HEK293 (cell line): ENCODE measurements at regions not wholly inside any gene's neighbourhood (a gene's known extent, or its start where the extent isn't known, plus 50 kb on each side); places are given as distances from the start of the nearest gene placed in this dataset.

ENCODE experiments used
- CTCF ChIA-PET: fragments of 350-600 bp; formaldehyde crosslinking; extraction: SDS; loops from one replicate; lab custom pipeline; 2021; ENCODE audit warnings: antibody characterized with exemption; lab: Yijun Ruan, JAX
- POLR2A ChIA-PET: fragments of 300-600 bp; formaldehyde crosslinking; extraction: SDS; loops from one replicate; lab custom pipeline; 2020; ENCODE audit warnings: antibody characterized with exemption, inconsistent platforms; lab: Yijun Ruan, JAX
- H3K27ac ChIP-seq: fragments of 200-500 bp; sonication (Bioruptor generic); 2 replicates; pipeline ENCODE4 v1.5.1; 2014; ENCODE audit warnings: low read depth, low read length, control low read depth, inconsistent platforms; ENCODE audit errors: extremely low read depth
- H3K36me3 ChIP-seq, 2 experiments: fragments of 200-500 bp in 1 of 2; sonication (Bioruptor generic) in 1 of 2; 1 replicate in 1 of 2; 2 replicates in 1 of 2; pipeline ENCODE4 v1.5.1; 2014 to 2017; ENCODE audit warnings: inconsistent platforms in 2 of 2, low read length in 2 of 2; ENCODE audit not compliant: control insufficient read depth in 2 of 2, insufficient read depth in 1 of 2
- H3K4me1 ChIP-seq: fragments of 200-500 bp; sonication (Bioruptor generic); 2 replicates; pipeline ENCODE4 v1.5.1; 2014; ENCODE audit warnings: mild to moderate bottlenecking, low read length, inconsistent platforms; ENCODE audit not compliant: control insufficient read depth, insufficient read depth
- H3K4me3 ChIP-seq: 2 replicates; pipeline ENCODE4 v1.5.1; 2011; ENCODE audit warnings: low read depth, mild to moderate bottlenecking, control low read depth, low read length, moderate library complexity
- H3K9me3 ChIP-seq: fragments of 200-500 bp; sonication (Bioruptor generic); 2 replicates; pipeline ENCODE4 v1.5.1; 2014; ENCODE audit warnings: low read depth, low read length, inconsistent platforms; ENCODE audit not compliant: control insufficient read depth, insufficient read depth
- BCL11A ChIP-seq: fragments of 450-650 bp; formaldehyde crosslinking; IDR thresholded peaks from 2 replicates; pipeline ENCODE4 v1.5.1; 2016; ENCODE audit warnings: low read depth, missing biosample characterization, missing genetic modification characterization
- BCL11B ChIP-seq: fragments of 450-650 bp; formaldehyde crosslinking; IDR thresholded peaks from 2 replicates; pipeline ENCODE4 v1.5.1; 2016; ENCODE audit warnings: low read depth, missing biosample characterization, missing genetic modification characterization
- MZF1 ChIP-seq: fragments of 450-650 bp; formaldehyde crosslinking; IDR thresholded peaks from 2 replicates; pipeline ENCODE4 v1.5.1; 2017; ENCODE audit warnings: missing biosample characterization, missing genetic modification characterization, borderline replicate concordance
- RBAK ChIP-seq: fragments of 450-650 bp; formaldehyde crosslinking; IDR thresholded peaks from 2 replicates; pipeline ENCODE4 v1.5.1; 2016; ENCODE audit warnings: missing biosample characterization, missing genetic modification characterization
- TRIM28 ChIP-seq: IDR thresholded peaks from 2 replicates; pipeline ENCODE4 v1.6.1; 2011; ENCODE audit warnings: low read length, control low read depth, borderline replicate concordance
- ZFP41 ChIP-seq: fragments of 450-650 bp; formaldehyde crosslinking; IDR thresholded peaks from 2 replicates; pipeline ENCODE4 v1.5.1; 2016; ENCODE audit warnings: missing biosample characterization, missing genetic modification characterization, borderline replicate concordance
- ZIC2 ChIP-seq: fragments of 450-650 bp; formaldehyde crosslinking; IDR thresholded peaks from 2 replicates; pipeline ENCODE4 v1.5.1; 2016; ENCODE audit warnings: missing biosample characterization, missing genetic modification characterization
- ZNF148 ChIP-seq: fragments of 450-650 bp; formaldehyde crosslinking; IDR thresholded peaks from 2 replicates; pipeline ENCODE4 v1.5.0; 2017; ENCODE audit warnings: missing biosample characterization, missing genetic modification characterization, borderline replicate concordance
- ZNF174 ChIP-seq: fragments of 450-650 bp; formaldehyde crosslinking; IDR thresholded peaks from 2 replicates; pipeline ENCODE4 v1.5.0; 2017; ENCODE audit warnings: missing biosample characterization, mild to moderate bottlenecking, missing genetic modification characterization
- ZNF211 ChIP-seq: fragments of 450-650 bp; formaldehyde crosslinking; IDR thresholded peaks from 2 replicates; pipeline ENCODE4 v1.5.1; 2016; ENCODE audit warnings: low read depth, missing biosample characterization, missing genetic modification characterization
- ZNF221 ChIP-seq: fragments of 450-650 bp; formaldehyde crosslinking; IDR thresholded peaks from 2 replicates; pipeline ENCODE4 v1.5.1; 2017; ENCODE audit warnings: missing biosample characterization, missing genetic modification characterization, borderline replicate concordance
- ZNF37A ChIP-seq: fragments of 450-650 bp; IDR thresholded peaks from 2 replicates; pipeline ENCODE4 v1.5.1; 2018; ENCODE audit warnings: missing biosample characterization, missing genetic modification characterization
- ZNF391 ChIP-seq: fragments of 450-650 bp; formaldehyde crosslinking; IDR thresholded peaks from 2 replicates; pipeline ENCODE4 v1.5.1; 2016; ENCODE audit warnings: low read depth, missing biosample characterization, missing genetic modification characterization, borderline replicate concordance
- ZNF529 ChIP-seq: fragments of 450-650 bp; formaldehyde crosslinking; IDR thresholded peaks from 2 replicates; pipeline ENCODE4 v1.5.1; 2017; ENCODE audit warnings: missing genetic modification characterization, missing biosample characterization; ENCODE audit not compliant: insufficient replicate concordance
- ZNF530 ChIP-seq: fragments of 450-650 bp; formaldehyde crosslinking; IDR thresholded peaks from 2 replicates; pipeline ENCODE4 v1.5.1; 2016; ENCODE audit warnings: low read depth, missing biosample characterization, missing genetic modification characterization
- ZNF571 ChIP-seq: fragments of 450-650 bp; formaldehyde crosslinking; IDR thresholded peaks from 2 replicates; pipeline ENCODE4 v1.5.0; 2017; ENCODE audit warnings: missing biosample characterization, missing genetic modification characterization
- ZNF610 ChIP-seq: fragments of 450-650 bp; formaldehyde crosslinking; IDR thresholded peaks from 2 replicates; pipeline ENCODE4 v1.5.1; 2016; ENCODE audit warnings: missing biosample characterization, missing genetic modification characterization, borderline replicate concordance
- ZNF629 ChIP-seq: fragments of 450-650 bp; formaldehyde crosslinking; IDR thresholded peaks from 2 replicates; pipeline ENCODE4 v1.5.1; 2017; ENCODE audit warnings: missing biosample characterization, missing genetic modification characterization
- ZNF777 ChIP-seq: fragments of 450-650 bp; formaldehyde crosslinking; IDR thresholded peaks from 2 replicates; pipeline ENCODE4 v1.5.1; 2017; ENCODE audit warnings: missing biosample characterization, missing genetic modification characterization, borderline replicate concordance
- ZXDB ChIP-seq: fragments of 450-650 bp; formaldehyde crosslinking; IDR thresholded peaks from 2 replicates; pipeline ENCODE4 v1.5.1; 2016; ENCODE audit warnings: missing biosample characterization, missing genetic modification characterization

GRCh38 chr4:140269369-140269768 is 104.1 kb upstream of the SCOC start:
- Histone ChIP-seq H3K4me1 (no peaks in the 10 kb centered on the region), H3K27ac (no peak overlapping the region), H3K4me3 (no peak overlapping the region), H3K36me3 (no peaks in the 10 kb centered on the region), H3K9me3 (no peaks in the 10 kb centered on the region)
- TF ChIP-seq BCL11B (tag by site-specific recombination): no peak
- TF ChIP-seq ZNF530 (tag by site-specific recombination): no peak
- no peak for TF ChIP-seq TRIM28
- no peak for TF ChIP-seq BCL11A (tag by site-specific recombination)
- TF ChIP-seq ZNF221 (tag by site-specific recombination): no peak
- TF ChIP-seq ZNF629 (tag by site-specific recombination): no peak
- TF ChIP-seq RBAK (tag by site-specific recombination): no peak
- CTCF ChIA-PET: interaction anchor here (0.7 kb wide), 1 partner anchor 23 kb away, joined by 3 read pairs; no protein-coding TSS in a partner anchor
- POLR2A ChIA-PET: no interaction called here

GRCh38 chr4:140268186-140268841 is 105.1 kb upstream of the SCOC start:
- ChIA-PET CTCF (interaction anchor here (0.9 to 1.6 kb wide), 2 partner anchors 92 to 219 kb away, joined by 3 to 4 read pairs; no protein-coding TSS in a partner anchor), POLR2A (no interaction called here)
- no peak overlapping the region for H3K27ac ChIP-seq

GRCh38 chr4:140267576-140267975 is 105.9 kb upstream of the SCOC start:
- no peaks in the 10 kb centered on the region for H3K4me1 ChIP-seq
- H3K27ac ChIP-seq: no peak overlapping the region
- no peaks in the 10 kb centered on the region for H3K9me3 ChIP-seq
- no peaks in the 10 kb centered on the region for H3K36me3 ChIP-seq
- CTCF ChIA-PET: interaction anchor here (0.7 to 1.6 kb wide), 4 partner anchors 62 to 256 kb away, joined by 3 to 4 read pairs (median 4); no protein-coding TSS in a partner anchor
- POLR2A ChIA-PET: no interaction called here
- no peak overlapping the region; the same call in 1 of the 2 replicates for H3K4me3 ChIP-seq
- TF ChIP-seq ZFP41 (tag by site-specific recombination) (no peak), ZNF148 (no peak), ZXDB (tag by site-specific recombination) (no peak), ZNF174 (tag by site-specific recombination) (no peak), ZNF610 (no peak), ZNF37A (tag by site-specific recombination) (no peak), MZF1 (tag by site-specific recombination) (no peak), ZNF211 (no peak), ZNF529 (tag by site-specific recombination) (no peak), ZNF391 (tag by site-specific recombination) (no peak)

More at GRCh38 chr4:140268186-140268841, 105.1 kb upstream of the SCOC start:
- Histone ChIP-seq H3K4me3 (no peak overlapping the region), H3K36me3 (no peaks in the 10 kb centered on the region), H3K4me1 (no peaks in the 10 kb centered on the region), H3K9me3 (no peaks in the 10 kb centered on the region)
- TF ChIP-seq ZNF571 (tag by site-specific recombination) (no peak), ZNF777 (tag by site-specific recombination) (no peak), ZIC2 (tag by site-specific recombination) (peak; percentile 50)
